ENCODE measurements at regions not wholly inside any gene's neighbourhood (a gene's known extent, or its start where the extent isn't known, plus 50 kb on each side); places are given as distances from the start of the nearest gene placed in this dataset.
"Not testable (repeated sequence)": the region's sequence is repeated elsewhere in the genome, so short reads cannot be mapped to it uniquely, and the experiment has no call there.

DNA sequence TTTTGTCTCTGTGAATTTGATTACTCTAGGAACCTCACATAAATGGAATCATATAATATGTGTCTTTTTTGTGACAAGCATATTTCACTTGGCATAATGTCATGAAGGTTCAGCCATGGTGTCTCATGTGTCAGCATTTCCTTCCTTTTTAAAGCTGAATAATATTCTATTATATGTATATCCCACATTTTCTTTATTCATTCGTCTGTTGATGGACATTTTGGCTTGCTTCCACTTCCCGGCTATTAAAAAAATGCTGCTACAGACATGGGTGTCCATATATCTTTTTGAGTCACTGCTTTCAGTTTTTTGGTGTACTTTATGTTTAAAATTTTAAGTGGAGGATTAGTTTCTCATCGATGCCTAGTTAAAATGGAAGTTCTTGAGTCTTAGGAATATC is 59.8 kb upstream of the C5orf63 start:
- DNase-seq: no peak

DNA sequence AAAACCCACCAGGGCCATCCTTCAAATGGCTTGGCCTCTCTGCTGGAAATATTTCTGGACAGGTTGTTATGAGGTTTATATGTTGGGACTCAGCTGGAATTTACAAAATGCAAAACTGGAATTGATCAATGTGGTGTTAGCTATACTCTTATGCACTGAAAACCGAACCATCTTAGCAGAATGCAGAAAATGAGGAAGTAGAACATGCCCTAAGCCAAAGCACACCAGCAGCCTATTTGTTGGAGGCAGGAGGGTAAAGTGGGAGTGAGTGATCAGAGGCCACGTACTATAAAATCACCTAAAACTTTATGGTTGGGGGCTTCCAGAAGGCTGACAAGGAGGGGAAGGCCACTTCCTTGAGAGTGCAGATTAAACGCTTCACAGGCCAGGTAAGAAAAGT is 63.6 kb upstream of the C5orf63 start:
- DNase-seq: no peak

DNA sequence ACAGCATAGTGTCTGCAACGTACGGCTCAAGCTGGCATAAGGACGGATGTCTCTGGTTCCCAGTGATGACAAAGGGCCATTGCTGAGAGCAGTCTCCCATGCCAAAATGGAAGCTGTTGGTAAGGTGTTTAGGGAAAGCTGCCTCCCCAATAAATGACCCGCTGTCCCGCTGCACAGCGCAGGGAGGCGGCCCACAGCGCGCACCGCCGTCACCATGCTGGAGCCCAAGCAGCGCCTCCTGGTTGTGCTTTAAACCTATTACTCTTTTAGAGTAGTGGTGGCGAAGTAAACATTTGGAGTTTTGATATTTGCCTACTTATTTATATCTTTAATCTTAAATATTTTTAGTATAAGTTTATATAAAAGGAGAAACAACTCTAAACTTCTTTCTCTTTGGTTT is 70.4 kb upstream of the C5orf63 start:
- no peak for DNase-seq

DNA sequence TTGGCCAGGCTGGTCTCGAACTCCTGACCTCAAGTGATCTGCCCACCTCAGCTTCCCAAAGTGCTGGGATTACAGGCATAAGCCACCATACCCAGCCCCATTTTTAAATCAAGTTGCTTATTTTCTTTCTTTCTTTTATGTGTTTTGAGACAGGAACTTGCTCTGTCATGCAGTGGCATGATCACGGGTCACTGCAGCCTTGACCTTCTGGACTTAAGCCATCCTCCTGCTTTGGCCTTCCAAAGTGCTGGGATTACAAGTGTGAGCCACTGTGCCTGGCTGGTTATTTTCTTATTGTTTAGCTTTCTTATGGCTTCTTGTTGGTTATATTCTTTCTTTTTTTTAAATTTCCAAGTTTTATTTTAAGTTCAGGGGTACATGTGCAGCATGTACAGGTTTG is 79.7 kb upstream of the C5orf63 start:
- DNase-seq: no peak

DNA sequence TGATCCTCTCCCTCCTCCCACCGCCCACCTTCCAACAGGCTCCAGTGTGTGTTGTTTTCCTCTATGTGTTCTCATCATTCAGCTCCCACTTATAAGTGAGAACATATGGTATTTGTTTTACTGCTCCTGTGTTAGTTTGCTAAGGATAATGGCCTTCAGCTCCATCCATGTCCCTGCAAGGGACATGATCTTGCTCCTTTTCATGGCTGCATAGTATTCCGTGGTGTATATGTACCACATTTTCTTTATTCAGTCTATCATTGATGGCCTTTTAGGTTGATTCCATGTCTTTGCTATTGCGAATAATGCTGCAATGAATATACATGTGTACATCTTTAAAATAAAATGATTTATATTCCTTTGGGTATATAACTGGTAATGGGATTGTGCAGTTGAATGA is 80.2 kb upstream of the C5orf63 start:
- no peak for DNase-seq

DNA sequence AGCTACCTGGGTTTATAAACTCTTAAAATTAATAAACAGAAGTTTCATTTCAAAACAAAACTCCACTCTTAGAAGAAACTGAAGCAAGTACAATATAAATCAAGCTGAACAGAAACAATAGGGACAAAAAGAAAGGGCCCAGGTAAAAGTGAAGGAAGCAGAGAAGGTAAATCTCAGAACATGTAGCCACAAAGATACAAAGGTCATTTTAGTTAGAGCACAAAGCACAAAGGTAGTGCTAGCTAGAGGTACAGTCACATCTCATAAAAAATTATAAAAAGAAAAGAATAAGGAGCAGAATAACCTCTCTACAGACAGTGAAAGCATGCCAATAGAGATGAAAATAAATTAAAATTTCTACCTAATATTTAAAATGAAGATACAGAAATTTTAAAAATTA is 90.4 kb upstream of the C5orf63 start:
- no peak for DNase-seq

DNA sequence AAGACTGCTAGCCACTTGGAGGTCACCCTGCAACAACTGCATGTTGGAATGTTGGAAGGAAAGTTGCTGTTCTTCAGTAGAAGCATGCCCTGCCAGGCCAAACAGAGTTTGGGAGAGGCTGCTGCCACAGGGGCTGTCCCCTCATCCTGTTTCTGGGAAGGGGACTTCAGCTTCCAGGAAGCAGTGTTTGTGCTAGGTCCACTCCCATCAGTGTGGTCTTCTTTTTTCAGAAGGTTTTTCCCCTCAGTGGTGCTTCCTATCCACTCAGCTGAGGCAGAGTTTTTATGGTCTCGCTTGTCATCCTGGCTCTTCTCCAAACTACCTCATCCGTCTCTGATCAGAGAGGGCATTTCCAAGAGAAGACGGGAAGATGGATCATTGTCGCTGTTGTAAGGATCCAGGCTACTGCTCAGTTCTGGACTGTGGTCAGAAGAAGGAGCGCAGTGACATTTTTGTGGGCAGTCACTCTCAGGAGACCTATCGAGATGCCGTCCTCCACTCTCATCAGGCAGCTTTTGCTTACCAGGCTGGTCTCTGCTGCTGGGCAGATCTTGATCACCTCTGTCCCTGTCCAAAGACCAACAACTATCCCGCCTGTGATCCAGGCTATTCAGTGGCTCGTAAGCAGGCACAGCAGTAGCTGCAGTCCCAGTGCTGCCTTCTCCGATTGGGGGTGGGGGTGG is 97.8 kb upstream of the C5orf63 start:
- no peak for DNase-seq

DNA sequence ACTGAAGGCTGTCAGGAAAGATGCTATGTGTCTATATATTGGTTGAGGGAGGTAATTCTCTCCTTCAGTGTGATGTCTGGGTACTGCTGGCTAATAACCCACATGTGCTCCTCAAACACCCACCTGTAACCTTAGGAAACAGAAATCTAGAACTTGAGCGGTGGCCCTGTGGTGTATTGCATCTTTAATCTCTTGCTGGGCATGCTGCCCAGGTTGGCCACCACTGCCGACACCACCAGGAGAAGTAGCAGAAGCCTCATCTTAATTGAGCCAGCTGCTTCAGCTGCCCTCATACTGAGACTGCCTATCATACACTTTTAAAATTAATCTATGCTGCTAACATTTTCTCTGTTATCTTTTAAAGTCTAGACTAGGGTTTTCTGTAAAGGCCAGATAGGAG is 103.5 kb upstream of the C5orf63 start:
- no peak for DNase-seq

DNA sequence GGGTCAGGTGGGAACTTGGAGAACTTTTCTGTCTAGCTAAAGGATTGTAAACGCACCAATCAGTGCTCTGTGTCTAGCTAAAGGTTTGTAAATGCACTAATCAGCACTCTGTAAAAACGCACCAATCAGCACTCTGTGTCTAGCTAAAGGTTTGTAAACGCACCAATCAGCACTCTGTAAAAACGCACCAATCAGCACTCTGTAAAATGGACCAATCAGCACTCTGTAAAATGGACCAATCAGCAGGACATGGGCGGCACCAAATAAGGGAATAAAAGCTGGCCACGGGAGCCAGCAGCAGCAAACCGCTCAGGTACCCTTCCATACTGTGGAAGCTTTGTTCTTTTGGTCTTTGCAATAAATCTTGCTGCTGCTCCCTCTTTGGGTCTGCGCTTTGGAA is 108.0 kb upstream of the MEGF10 start:
- not testable (repeated sequence) for DNase-seq

DNA sequence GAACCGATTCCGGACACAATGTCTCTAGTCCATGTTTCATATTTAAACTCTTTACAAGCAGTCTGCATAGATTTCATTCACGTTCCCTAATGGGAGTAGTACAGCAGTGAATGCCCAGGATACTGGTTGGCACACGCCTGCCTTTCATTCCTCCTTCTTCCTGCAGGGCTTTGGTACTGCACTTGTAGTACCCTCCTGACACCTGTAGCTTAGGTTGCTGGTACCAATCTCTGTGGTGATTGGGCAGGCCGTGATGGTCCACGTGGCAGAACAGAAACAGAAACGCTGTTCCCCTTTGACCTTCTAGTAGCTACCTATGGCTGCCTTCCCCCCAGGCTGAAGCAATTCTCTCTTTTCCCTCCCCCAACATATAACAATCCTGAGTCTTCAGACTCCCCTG is 107.3 kb upstream of the MEGF10 start:
- DNase-seq: no peak

DNA sequence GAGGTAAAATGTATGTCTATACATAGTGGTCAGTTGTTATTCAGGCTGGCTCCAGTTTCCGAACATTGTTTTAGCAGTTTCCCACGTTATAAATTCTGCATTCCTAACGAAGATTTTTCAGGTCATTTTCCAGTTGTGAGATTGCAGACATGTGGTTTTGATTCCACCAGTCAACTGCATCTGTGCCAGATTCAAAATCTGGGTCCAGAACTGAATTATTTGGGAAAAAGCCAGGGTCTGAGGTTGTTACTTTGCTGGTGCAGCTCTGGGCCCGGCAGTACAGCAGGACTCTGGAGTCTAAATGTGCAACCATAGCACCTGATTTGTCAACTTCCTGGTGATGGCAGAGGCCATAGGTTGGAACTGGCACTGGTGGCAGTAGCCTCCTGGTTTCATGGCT is 105.7 kb upstream of the MEGF10 start:
- no peak for DNase-seq

DNA sequence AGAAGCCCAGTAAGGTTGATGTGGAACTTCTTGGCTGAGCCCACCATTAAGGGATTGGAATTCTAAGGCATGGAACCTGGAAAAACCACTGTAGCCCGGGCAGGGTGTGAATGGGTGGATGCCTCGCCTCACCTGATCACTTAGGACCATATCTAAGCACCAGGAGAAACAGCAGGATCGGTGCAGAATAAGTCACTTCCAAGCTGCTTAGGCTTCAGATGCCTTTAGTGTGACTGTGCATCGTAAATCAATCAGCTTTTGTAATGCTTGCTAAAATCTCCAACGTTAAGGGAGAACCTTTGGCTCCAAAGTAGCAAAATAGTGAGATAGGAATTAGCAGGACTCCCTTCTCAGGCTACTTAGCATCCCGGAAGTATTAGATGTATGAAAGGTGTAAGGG is 103.9 kb upstream of the MEGF10 start:
- DNase-seq: no peak

DNA sequence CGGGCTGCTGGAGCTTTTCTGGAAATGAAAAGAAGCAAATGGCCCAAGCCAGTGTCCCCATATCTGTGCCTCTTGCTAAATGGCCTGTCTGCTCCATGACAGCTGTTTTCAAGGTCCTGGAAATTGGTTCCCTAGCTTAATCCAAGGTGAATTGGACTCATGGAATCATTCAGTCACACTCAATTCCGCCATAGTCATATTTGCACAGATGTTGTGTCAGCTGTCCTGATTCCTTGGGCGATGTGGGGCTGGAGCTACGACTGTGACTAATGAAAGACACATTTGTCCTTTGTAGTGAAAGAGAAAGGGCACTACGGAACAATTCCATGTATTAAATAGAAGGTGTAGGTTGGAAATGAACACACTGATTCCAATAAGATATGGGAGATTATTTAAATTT is 102.9 kb upstream of the MEGF10 start:
- no peak for DNase-seq

DNA sequence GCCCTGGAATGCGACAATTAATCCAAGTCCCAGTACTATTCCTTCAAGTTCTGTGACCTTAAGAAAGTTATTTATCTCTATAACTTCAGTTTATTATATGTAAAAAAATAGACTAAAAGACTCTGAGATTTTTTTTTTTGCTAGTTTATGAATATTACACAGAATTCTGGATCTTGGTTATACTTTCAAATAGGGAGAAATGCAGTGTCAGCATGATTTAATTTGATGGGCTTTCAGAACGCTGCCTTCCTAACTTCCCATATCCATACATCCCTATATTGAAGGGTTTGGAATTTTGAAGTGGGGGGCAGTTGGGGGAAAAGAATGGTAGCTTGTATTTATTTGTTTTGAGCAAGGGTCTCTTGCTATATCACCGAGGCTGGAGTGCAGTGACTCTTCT is 98.4 kb upstream of the MEGF10 start:
- DNase-seq: no peak

DNA sequence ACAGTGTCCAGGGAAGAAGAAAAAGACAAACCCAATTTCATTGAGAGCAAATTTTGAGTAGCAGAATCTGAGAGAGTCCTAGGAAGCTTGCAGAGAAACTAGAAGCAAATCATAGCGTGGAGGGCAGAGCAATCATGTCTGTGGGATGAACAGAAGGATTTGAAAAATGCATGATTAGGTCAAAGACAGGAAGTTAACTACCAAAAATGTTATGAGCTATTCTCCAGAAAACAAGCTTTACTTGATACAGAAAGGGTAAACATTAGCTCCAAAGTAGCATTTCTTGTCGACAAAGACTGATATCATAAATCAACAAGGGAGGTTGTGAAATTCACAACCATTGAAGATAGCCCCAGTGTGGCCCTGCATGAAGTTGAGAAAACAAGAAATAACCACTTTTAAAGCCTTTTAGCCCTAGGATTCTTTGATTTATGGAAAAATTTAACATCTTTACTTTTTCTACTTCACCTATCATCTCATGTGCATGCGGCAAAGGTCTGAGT is 97.7 kb upstream of the MEGF10 start:
- no peak for DNase-seq

DNA sequence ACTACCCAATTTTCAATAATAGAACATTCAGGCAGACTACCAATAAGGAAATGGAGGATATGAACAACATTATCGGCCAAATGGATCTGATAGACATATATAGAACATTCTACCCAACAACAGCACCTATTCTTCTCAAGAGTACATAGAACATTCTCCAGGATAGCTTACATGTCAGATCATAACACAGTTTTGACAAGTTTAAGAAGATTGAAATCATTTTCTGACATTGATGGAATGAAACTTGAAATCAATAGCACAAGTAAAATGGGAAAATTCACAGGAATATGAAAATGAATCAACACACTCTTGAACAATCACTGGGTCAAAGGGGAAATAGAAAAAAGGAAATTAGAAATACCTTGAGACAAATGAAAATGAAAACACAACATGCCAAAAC is 94.6 kb upstream of the MEGF10 start:
- no peak for DNase-seq

DNA sequence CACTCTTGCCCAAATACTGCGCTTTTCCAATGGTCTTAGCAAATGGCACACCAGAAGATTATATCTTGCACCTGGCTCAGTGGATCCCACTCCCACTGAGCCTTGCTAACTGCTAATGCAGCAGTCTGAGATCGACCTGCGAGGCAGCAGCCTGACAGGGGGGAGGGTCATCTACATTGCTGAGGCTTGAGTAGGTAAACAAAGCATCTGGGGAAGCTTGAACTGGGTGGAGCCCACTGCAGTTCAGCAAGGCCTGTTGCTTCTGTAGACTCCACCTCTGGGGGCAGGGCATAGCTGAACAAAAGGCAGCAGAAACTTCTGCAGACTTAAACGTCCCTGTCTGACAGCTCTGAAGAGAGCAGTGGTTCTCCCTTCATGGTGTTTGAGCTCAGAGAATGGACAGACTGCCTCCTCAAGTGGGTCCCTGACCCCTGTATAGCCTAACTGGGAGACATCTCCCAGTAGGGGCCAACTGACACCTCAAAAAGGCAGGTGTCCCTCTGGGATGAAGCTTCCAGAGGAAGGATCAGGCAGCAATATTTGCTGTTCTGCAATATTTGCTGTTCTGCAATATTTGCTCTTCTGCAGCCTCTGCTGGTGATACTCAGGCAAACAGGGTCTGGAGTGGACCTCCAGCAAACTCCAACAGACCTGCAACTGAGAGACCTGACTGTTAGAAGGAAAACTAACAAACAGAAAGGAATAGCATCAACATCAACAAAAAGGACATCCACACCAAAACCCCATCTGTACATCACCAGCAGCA is 93.0 kb upstream of the MEGF10 start:
- DNase-seq: not testable (repeated sequence)

DNA sequence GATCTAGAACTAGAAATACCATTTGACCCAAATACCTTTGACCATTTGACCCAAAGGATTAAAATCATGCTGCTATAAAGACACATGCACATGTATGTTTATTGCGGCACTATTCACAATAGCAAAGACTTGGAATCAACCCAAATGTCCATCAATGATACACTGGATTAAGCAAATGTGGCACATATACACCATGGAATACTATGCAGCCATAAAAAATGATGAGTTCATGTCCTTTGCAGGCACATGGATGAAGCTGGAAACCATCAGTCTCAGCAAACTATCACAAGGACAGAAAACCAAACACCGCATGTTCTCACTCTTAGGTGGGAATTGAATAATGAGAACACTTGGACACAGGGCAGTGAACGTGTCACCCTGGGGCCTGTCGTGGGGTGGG is 87.9 kb upstream of the MEGF10 start:
- not testable (repeated sequence) for DNase-seq

DNA sequence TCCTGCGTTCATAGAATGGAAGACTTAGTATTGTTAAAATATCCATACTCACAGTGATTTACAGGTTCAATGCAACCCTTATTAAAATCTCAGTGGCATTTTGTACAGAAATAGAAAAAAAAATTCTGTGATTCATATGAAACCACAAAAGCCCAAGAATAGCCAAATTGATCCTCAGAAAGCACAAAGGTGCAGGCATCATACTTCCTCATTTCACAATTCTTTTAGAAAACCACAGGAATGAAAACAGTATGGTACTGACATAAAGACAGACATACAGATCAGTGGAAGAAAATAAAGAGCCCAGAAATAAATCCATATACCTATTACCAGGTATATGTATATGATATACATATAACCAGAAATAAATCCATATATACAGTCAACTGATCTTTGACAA is 86.8 kb upstream of the MEGF10 start:
- no peak for DNase-seq

DNA sequence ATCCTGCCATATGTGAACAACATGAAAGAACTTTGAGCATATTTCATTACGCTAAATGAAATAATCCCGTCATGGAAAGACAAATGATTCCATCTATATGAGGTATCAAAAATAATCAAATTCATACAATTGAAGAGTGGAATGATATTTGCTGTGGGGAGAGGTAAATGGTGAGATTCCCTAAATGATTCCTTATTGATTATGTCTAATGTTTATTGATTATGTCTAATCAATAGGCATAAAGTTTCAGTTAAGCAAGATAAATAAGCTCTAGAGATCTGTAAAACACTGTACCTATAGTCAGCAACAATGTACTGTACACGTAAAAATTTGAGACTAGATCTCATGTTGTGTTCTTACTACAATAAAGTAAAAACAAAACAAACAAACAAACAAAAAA is 85.4 kb upstream of the MEGF10 start:
- DNase-seq: no peak

DNA sequence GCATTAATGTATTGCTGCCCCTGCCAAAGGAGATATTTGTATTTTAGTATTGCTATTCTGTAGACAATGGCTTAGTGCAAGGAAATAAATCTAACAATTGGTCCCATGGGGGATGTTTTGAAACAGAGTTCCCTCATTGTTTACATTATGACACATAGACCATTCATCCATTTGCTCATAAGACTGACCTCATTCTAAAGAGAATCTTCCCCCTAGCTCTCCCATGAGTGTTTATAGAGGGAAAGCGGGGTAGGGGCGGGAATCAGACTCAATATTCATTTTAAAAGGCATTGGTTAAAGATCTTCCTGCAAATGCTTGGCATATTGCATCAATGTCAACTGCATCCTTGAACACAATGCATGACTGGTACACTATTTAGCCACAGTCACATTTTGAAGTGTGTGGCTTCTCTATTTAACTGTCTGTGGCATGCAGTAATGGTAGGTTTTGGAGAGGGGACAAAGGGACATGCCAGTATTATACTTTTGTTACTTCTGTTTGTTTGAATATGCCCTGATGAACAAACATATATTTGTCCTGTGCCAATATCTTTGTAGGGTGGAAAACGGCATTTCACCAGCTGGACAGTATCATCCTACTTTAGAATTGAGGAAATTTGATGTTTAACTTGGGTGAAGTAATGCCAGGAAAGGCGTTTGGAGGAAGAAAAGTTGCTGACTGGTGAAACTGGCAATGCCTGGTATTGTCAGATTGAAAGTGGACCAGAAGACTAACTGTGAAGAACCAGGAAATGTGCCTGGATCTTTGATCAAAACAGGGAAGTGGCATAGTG is 84.1 kb upstream of the MEGF10 start:
- DNase-seq: no peak

DNA sequence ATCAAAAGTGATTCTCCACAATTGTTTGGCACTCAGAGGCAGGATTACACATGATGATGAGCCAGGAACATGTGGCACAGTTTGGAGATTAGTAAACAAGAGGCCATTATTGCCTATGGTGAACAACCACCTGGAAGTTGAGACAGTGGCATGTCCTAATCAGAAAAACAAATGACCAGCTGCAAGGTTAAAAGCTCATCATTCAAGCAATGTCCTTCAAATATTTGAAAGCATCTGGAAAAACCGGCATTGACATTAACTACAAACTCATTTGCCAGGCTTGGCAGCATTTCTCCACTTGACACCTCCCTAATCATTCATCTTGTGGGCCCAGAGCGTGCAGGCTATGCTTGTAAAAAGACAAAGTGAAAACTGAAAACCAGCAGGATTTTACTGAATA is 80.6 kb upstream of the MEGF10 start:
- DNase-seq: peak in 3 of 56 donors; percentile 5 to 40 (median 13)

Measured in amygdala (tissue), 56 donors.